GM19324 (cell line): ENCODE measurements at regions not wholly inside any gene's neighbourhood (a gene's known extent, or its start where the extent isn't known, plus 50 kb on each side); places are given as distances from the start of the nearest gene placed in this dataset.
"Not testable (repeated sequence)": the region's sequence is repeated elsewhere in the genome, so short reads cannot be mapped to it uniquely, and the experiment has no call there.

Experiments used
- ATAC-seq: cut with Tn5 transposase; IDR thresholded peaks from one replicate; pipeline ENCODE4 v1.9.1; 2021; ENCODE audit warnings: mild to moderate bottlenecking, moderate library complexity; ENCODE audit not compliant: unreplicated experiment, low FRiP score

DNA sequence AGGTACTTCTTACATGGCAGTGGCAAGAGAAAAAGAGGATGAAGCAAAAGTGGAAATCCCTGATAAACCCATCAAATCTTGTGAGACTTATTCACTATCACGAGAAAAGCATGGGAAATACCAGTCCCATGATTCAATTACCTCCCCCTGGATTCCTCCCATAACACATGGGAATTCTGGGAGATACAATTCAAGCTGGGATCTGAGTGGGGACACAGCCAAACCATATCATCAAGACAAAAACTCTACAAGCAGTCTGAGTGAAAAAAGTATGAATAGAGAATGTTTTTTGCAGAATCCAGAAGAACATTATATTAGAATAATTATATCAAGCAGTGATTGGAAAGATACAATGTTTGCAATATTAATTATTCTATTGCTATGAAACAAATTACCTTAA is 893.7 kb downstream of the FAM181B start:
- ATAC-seq, result no peak

DNA sequence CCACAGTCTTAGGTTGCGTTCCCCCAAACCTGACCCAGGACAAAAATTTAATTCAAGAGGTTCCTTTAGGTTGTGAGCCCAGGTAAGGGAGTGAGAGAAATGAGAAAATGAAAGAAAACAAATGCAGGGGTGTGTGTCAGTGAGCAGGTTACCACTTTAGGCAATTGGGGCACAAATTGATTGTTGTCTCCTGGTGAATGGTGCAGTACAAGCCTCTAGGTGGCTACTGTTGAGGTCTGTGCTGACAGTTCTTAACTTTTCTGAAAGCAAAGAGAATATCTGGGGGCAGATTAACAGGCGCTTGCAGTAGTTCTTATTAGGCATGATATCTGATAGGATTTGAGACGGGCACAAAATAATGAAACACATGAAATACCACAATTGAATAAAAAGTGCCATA is 894.6 kb downstream of the FAM181B start:
- no peak for ATAC-seq

DNA sequence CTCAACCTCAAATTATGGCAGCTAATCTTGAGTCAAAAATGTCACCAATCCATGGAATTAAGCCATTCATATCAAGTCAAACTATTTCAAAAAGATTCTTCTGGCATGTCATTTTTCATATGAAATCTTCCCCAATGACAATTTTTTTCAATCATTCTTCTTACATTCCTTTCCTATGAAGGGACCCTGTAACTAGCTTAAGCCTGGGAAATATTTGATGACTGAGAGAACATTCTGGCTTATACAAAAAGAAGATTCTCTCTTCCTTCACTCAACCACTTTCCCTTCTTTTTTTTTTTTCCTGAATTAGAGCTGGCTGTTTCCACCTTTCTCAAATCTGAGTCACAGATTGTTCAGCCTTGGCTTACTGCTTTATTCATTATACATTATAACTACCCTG is 903.7 kb downstream of the FAM181B start:
- no peak for ATAC-seq

DNA sequence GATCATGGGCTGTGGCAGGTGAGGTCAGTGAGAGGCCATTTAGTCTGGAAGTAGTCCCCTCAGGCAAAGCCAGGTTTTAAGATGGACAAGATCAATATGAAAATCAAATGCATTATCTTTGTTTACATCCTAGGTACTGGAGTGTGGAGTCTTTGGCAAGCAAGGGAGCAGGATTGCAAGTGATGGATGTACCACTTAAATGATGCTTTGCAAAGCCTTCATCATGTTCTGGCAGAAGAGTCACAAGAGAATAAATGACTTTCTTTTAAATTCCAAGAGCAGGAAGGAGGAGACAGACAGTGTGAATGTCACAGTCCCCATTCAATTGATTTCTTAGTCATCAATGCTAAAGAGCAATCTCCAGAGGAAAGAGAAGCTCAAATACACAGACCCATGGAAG is 908.3 kb downstream of the FAM181B start:
- ATAC-seq, result no peak

DNA sequence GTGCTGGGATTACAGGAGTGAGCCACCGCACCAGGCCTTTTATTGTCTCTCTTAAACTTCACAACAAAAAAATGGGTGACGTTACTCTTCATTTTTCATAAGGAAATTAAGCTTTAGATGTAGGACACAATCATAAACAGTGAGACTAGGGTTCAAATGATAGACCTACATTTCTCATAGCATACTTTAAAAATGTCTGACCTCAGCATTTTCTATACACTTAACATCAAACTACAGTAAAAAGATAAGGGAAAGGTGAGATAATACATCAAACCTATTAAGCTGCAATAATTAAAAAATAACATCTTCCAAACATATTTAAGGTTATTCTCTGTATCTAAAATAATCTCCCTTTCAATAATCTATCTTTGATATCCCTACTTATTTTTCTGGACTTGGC is 914.2 kb downstream of the FAM181B start:
- no peak for ATAC-seq

DNA sequence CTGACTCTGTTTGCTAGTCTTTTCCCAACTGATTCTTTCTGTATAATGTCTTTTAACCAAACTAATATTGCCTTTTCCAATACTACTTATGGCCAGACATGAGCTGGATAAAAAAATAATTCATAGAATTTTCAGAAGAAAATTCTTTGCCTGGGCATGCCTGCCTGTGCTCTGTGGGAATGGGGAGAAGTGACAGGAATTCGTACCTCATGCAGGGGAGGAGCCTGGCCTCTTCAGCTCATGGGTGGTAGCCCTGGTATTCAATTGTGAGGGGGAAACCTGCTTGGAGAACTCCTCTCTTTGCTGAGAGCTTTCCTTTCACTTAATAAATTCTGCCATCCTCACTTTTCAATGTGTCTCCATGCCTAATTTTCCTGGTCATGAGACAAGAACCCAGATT is 928.8 kb downstream of the FAM181B start:
- ATAC-seq, result no peak

DNA sequence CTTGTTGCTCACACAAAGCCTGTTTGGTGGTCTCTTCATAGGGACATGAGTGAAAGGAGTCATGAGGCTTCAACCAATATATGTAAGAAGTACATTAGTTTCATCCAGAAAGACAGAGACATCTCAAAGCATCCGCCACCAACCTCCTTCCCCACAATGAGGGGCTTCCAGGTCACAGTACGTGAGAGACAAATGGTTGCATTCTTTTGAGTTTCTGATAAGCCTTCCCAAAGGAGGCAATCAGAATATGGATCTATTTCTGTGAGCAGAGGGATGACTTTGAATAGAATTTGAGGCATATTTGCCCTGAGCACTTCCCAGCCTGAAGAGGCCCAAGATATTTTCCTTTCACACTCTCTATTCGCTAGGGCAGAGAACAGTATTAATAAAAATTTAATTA is 931.1 kb downstream of the FAM181B start:
- no peak for ATAC-seq

DNA sequence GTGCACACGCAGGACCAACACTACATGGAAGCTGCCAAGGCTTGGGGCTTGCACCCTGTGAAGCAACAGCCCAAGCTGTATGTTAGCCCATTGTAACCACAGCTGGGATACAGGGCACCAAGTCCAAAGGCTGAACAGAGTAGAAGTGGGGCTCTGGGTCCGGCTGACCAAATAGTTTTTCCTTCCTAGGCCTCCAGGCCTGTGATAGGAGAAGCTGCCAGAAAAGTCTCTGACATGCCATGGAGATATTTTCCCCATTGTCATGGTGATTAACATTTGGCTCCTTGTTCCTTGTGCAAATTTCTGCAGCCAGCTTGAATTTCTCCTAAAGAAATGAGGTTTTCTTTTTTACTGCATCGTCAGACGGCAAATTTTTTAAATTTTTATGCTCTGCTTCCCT is 941.2 kb downstream of the FAM181B start:
- ATAC-seq, result no peak

DNA sequence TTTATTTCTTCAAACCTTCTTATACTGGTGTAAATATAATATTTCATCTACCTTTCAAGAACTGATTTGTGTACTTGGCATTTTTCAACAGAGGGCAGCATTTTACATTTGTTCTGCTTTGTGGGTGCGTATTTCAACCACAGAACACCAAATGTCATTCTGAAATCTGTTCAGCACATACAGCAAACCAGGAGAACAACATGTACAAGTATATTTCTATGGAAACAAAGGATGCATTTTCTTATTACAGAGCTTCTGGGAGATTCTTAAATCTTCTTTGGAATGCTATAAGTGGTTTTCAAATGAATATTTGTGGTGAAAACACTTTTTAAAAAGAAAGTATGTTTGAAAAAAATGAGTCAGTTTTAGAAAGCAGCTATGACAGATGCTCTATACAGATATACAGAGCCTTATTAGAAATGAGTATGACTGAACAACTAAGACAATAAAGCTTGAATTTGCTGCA is 946.0 kb downstream of the FAM181B start:
- ATAC-seq, result no peak

DNA sequence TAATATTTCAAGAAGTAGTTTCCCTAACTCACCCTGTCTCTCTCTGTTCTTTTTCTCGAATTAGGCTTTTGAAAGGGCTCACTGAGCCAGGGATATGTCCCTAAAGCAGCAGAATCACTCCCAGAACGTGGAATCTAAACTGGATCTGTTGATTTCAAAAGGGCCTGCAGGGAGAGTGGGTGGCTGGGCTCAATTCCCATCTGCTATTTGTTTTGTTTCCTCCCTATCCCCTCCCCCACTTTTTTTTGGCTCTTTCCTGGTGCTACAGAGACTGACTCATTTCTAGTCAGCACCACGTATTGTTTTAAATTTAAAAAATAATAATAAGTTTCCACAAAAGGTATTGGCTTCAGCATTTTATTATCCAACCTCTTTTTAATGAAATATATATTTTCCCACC is 961.5 kb downstream of the FAM181B start:
- no peak for ATAC-seq

DNA sequence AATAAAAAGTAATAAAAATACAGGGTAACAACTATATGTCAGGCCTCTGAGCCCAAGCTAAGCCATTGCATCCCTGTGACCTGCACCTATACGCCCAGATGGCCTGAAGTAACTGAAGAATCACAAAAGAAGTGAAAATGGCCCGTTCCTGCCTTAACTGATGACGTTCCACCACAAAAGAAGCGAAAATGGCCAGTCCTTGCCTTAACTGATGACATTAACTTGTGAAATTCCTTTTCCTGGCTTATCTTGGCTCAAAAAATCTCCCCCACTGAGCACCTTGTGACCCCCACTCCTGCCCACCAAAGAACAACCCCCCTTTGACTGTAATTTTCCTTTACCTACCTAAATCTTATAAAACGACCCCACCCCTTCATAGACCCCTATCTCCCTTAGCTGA is 963.8 kb downstream of the FAM181B start:
- ATAC-seq, result not testable (repeated sequence)

DNA sequence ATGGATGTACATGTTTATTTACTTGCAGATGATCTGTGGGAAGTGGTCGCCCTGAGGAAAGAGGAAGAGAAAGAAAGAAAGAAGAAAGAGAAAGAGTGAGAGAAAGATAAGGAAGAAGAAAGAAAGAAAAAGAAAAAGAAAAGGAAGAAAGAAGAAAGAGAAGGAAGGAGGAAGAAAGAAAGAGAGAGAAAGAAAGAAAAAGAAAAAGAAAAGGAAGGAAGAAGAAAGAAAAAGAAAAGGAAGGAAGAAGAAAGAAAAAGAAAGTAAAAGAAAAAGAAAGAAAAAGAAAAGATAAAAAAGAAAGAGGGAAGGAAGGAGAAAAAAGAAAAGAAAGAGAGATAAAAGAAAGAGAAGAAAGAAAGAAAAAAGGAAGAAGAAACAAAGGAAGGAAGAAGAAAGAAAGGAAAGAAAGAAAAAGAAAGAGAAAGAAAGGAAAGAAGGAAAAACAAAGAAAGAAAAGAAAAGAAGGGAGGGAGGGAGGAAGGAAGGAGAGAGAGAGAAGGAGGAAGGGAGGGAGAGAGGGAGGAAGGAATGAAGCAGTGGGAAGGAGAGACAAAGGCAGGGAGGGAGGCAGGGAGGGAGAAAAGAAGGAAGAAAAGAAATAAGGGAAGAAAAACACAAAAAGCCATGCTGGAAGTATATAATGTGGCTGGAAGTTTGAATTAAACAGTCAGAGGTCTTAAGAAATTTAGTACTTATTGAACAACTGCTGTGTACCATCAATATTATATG is 976.6 kb downstream of the FAM181B start:
- ATAC-seq, result no peak

DNA sequence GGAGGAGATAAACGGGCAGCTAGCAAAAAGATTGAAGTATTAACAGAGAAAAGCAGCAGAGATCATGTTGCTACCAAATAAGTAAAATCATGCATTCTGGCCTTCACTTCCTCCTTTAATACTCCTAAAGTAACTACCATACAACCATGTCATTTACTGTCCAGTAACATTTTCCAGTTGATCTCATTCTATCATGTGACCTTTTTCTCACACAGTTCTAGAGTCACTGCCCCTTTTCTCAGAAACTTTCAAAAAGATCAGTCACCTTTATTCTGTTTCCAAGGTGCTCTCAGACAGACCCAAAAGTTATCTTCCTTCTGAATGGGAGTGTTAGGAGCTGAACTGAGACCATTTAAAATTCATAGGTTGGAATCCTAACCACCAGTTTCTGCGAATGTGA is 984.4 kb downstream of the FAM181B start:
- ATAC-seq, result no peak

DNA sequence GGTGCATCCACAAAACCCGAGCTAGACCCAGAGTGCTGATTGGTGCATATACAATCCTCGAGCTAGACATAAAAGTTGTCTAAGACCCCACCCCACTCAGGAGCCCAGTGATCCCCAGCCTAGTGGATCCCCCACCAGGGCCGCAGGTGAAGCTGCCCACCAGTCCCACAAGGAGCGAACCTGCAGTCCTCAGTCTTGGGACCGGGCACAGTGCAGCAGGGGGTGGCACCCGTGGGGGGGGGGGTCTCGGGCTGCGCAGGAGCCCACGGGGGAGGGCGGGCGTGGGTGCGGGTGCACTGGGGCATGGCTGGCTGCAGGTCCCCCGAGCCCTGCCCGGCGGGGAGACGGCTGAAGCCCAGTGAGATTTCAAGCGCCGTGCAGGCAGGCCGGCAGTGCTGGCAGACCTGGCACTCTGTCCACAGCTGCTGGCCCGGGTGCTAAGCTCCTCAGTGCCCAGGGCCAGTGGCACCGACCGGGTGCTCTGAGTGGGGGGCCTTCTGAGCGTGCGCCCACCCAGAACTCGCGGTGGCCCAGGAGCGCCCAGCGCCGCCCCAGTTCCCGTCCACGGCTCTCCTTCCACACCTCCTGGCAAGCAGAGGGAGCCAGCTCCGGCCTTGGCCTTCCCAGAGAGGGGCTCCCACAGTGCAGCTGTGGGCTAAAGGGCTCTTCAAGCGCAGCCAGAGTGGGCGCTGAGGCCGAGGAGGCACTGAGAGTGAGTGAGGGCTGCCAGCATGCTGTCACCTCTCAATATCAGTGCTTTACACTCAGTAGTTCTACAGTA is 989.1 kb downstream of the FAM181B start:
- ATAC-seq, result no peak

DNA sequence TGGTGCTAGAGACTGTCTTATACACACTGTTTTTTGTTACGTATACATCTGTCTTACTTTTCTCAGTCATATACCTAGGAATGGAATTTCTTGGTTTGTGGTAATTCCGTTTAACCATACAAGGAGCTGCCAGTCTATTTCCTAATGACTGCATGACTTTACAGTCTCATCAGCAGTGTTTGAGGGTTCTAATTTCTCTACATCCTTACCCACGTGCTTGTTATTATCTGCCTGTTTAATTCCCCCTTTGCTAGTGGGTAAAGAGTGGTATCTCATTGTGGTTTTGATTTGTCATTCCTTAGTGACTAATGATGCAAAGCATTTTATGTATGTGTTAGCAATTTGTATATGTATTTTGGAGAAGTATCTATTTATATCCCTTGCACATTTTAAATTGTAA is 1008.0 kb downstream of the FAM181B start:
- no peak for ATAC-seq

DNA sequence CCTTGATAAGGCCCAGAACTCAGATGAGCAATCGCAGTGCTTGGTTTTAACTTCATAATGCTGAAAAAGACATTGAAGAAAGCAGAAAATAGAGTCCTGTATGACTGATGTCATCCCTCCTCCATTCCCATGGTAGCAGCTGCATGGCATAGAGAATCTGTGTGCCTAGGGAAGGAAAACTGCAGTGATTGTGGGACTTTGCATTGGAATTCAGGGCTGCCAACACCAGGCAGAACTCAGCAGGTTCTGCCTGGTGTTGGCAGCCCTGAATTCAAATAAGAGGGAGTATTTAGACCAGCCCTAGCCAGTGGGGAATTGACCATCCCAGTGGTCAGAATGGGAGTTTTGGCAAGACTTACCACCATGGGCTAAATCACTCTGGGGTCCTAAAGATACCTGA is 1016.0 kb downstream of the FAM181B start:
- no peak for ATAC-seq

DNA sequence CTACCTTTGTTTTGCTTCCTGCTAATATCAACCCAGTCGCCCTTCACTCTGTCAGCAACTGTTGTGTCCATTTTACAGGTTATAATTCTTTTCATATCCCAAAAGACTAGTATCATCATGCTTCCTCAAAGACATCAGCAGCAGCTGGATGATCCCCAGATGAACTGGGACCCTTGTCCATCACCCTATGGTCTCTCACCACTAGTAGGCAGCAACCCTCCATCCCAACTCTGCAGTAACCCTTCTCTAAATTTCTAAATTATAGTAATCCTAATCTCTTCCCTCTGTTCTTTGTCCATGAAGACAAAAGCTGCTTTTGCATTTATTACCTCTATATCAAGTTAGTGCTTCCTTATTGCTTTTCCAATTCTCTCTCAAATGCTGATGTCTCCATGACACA is 1025.8 kb downstream of the FAM181B start:
- no peak for ATAC-seq

DNA sequence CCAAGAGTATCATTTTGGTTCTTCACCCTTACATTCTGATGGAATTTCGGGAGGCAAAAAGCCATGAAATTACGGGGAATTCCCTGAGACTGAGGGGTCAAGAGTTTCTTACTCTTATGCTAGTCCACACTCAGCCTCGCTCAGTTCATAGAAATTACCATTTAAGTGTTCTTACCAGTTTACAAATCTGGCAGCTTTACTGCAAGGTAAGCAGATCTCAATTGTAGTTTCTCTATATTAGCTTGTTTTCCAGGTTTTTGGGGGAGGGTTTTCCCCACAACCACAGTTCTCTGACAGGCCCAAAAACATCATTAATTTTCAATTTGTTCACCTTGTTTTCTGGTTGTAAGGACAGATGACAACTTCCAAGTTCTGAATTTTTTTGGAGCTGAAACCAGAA is 1028.4 kb downstream of the FAM181B start:
- ATAC-seq, result no peak

DNA sequence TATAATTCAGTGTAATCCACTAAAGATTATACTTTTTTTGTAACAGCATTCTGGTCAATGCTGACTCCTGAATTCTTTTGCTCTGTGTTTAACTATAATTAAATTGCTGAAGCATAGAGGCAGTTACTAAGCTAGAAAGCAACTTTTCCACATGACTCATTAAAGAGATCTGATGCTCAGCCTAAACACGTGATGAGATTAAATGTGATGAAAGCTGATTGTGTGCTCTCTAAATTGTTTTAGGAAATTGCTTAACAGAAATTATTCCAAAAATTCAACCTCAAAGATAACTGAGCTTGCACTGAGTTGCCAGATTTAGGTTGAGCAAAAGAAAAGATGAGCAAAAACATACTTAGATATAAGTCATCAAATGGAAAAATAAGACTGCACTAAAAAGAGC is 1033.6 kb downstream of the FAM181B start:
- no peak for ATAC-seq

DNA sequence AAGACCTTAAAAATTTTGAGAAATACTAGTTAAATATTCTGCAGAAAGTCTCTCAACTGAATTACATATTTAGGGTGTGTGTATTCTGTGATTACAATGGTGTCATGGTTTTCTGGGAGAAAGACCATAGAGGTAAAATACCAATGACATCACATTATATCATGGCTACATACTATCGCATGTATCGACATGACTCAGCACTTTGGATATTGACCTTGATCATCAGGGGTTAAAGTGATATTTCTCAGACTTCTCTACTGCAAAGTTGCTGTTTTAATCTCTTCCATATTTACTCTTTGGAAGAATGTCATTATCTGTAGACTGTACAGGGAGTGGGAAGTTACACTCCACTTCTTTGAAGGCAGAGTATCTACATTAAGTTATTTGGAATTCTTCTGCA is 1046.6 kb downstream of the FAM181B start:
- ATAC-seq, result no peak

DNA sequence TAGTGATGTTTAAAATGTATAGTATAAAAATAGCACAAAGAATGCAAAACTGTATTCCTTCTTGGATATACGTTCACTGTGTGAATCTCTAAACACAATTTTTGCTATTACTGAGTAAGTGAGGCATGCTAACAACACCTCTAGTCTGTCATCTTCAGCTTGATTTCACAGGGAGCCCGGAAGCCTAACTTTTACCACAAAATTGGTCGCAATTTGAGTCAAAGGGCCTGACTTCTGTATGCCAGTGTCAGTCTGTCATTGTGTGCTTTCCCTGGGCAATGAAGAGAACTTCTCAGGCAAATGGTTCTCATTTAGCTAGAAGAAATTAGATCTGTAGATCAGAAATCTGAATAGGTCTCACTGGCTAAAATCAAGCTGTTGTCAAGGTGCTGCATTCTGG is 1059.5 kb downstream of the FAM181B start:
- ATAC-seq, result no peak

DNA sequence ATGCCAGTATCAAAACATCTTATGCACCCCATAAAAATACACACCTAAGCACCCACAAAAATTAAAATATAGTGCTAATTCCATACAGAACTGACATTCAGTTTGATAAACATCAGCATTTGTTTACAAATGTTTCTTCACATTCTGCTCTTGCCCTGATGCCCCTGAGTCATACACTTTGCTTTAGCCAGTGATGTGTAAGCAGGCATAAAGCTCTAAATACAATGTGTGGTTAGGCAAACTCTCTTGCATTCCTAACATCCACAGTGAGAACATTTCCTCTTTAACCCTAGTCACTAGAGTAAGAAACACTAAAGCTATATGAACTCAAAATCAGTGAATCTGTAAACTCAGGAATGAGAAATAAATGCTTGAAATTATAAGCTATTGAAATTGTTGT is 1060.7 kb downstream of the FAM181B start:
- ATAC-seq, result no peak
